ENCODE measurements at regions not wholly inside any gene's neighbourhood (a gene's known extent, or its start where the extent isn't known, plus 50 kb on each side); places are given as distances from the start of the nearest gene placed in this dataset.

DNA sequence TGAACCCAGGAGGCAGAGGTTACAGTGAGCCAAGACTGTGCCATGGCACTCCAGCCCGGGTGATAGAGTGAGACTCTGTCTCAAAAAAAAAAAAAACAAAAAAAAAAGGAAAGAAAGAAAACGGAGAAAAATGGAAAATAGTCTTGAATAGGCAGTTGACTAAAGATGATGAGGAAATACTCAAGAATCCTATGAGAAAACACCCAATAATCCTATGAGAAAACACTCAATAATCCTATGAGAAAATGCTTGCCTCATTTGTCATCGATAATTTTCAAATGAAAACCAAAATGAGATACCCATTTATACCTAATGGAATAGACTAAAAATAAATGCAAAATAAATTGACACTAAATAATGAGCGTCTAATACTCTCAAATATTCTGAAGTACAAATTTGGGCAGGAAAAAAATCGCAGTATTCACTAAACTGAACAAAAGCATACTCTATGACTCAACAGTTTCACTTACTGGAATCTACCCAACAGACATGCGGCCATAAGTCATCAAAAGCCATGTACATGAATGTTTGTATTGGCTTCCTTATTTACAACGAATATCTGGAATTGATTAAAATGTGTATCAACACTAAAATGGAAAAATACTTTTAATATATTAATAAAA, 733.9 kb upstream of the CHRM3 start:
- TF ChIP-seq, protein P1, sequence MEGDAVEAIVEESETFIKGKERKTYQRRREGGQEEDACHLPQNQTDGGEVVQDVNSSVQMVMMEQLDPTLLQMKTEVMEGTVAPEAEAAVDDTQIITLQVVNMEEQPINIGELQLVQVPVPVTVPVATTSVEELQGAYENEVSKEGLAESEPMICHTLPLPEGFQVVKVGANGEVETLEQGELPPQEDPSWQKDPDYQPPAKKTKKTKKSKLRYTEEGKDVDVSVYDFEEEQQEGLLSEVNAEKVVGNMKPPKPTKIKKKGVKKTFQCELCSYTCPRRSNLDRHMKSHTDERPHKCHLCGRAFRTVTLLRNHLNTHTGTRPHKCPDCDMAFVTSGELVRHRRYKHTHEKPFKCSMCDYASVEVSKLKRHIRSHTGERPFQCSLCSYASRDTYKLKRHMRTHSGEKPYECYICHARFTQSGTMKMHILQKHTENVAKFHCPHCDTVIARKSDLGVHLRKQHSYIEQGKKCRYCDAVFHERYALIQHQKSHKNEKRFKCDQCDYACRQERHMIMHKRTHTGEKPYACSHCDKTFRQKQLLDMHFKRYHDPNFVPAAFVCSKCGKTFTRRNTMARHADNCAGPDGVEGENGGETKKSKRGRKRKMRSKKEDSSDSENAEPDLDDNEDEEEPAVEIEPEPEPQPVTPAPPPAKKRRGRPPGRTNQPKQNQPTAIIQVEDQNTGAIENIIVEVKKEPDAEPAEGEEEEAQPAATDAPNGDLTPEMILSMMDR (IDR thresholded peaks at IDR 0.05), result no peak

DNA sequence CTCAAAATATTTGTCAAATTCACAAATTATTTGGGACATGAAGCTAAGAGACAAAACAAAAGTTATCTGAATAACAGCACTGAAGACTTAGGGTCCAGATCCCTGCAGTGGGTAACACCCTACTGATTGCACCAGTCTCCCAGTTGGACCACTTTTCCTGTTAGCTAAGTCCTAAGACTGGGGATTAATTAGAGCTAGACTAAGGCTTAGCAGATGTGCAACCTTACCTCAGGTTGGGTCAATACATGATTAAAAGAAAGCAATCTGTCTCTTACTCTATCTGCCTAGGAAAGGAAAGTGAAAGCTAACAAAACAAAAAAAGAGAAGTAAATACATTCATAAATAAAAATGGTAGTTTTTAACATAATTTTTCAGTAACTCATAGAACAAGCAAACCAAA, 737.2 kb upstream of the CHRM3 start:
- Histone ChIP-seq H3K36me3 (ENCODE audit: low read depth) (no peaks in the 10 kb centered on the region), H3K4me3 (no peak overlapping the region), H3K9me3 (no peaks in the 10 kb centered on the region), H3K4me1 (ENCODE audit: low read depth) (no peaks in the 10 kb centered on the region)
- no peak for DNase-seq
- TF ChIP-seq, protein P1 (IDR thresholded peaks at IDR 0.05), result no peak
- no peak for ATAC-seq
- intact Hi-C loops (cut with DNase I, micrococcal nuclease), result no loop called here

More for the DNA sequence above, 733.9 kb upstream of the CHRM3 start:
- no peak for DNase-seq
- Histone ChIP-seq H3K9me3 (no peaks in the 10 kb centered on the region), H3K4me3 (no peak overlapping the region), H3K4me1 (ENCODE audit: low read depth) (no peaks in the 10 kb centered on the region), H3K36me3 (ENCODE audit: low read depth) (no peaks in the 10 kb centered on the region)
- intact Hi-C loops (cut with DNase I, micrococcal nuclease), result no loop called here
- ATAC-seq, result no peak

DNA sequence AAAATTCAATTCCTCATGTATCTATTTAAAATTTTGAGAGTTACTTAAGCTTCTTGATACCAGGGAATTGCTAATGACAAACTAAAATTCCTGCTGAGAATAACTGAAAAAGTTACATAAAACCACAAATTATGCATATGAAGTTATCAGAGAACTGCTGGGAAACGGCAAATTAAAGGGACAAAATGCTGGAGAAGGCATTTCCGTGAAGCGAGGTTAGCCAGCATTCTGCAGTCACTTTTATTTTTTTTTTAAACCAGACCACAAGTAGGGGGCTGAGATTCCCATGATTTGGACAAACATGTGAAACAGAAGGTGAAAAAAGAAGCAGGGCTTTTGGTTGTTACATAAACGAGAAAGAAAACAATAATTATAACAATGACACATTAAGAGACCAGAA, 737.6 kb upstream of the CHRM3 start:
- intact Hi-C loops (cut with DNase I, micrococcal nuclease), result no loop called here
- ATAC-seq, result no peak
- no peaks in the 10 kb centered on the region for H3K4me1 ChIP-seq (ENCODE audit: low read depth)
- no peak overlapping the region for H3K4me3 ChIP-seq
- H3K9me3 ChIP-seq, result no peaks in the 10 kb centered on the region
- no peak for DNase-seq
- H3K36me3 ChIP-seq (ENCODE audit: low read depth), result no peaks in the 10 kb centered on the region
- TF ChIP-seq, protein P1 (IDR thresholded peaks at IDR 0.05), result no peak

DNA sequence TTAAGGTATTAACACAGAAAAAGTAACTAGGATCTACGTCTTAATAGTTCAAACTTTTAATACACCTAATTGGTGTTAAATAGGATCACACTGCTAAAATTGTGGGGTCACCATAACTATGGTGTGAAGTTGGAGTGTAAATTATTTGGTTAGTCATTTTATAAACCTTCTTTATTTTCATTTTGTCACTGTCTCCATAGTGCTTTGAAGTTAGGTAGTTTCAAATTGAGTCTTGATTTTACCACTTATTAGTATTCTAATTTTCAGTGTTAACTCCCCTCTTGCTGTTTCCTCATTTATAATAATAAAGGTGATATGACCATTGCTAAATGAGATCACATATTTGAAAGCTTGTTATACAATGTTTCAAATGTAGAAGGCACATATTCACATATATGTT, 738.1 kb upstream of the CHRM3 start:
- no peak for ATAC-seq
- H3K4me1 ChIP-seq (ENCODE audit: low read depth), result no peaks in the 10 kb centered on the region
- intact Hi-C loops (cut with DNase I, micrococcal nuclease), result no loop called here
- H3K4me3 ChIP-seq, result no peak overlapping the region
- TF ChIP-seq, protein P1 (IDR thresholded peaks at IDR 0.05), result no peak
- H3K36me3 ChIP-seq (ENCODE audit: low read depth), result no peaks in the 10 kb centered on the region
- DNase-seq, result no peak
- no peaks in the 10 kb centered on the region for H3K9me3 ChIP-seq

DNA sequence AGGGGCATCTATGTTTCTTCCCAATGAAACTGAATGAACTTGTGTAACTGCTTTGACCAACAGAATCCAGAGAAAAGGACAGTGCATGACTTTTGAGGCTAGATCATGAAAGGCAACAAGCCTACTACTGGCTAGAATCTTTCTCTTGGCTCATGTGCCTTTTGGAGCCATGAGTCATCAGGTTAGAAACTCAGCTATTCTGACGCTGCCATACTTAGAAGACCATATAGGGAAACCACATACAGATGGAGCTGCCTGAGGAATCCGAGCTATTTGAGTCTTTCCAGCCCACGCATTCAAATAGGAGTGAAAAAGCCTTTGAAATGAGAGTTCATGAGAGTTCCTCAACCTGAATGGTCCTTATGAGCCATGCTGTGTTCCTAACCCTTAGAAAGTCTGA, 738.5 kb upstream of the CHRM3 start:
- Histone ChIP-seq H3K4me3 (no peak overlapping the region), H3K36me3 (ENCODE audit: low read depth) (no peaks in the 10 kb centered on the region), H3K4me1 (ENCODE audit: low read depth) (no peaks in the 10 kb centered on the region), H3K9me3 (no peaks in the 10 kb centered on the region)
- DNase-seq (no peak), ATAC-seq (no peak)
- intact Hi-C loops (cut with DNase I, micrococcal nuclease), result no loop called here
- TF ChIP-seq, protein P1 (IDR thresholded peaks at IDR 0.05), result no peak

DNA sequence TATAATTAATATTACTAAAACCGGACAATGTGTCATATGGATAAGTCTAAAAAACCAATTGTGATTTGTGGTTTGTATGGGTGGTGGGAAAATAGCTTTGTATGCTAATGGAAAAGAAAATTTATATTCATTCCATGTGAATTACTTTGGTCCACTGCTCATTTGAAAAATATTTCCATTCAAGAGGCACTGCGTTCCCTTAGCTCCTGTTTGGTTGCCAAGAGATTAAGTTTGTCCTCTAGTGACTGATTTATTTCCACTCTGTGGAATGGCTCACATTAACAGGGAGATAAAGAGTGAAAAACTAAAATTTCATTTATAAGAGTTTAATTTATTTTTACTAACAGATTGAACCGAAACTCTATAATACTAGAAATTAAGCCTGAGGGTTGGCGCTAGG, 744.1 kb upstream of the CHRM3 start:
- no peak for DNase-seq
- no peak for ATAC-seq
- Histone ChIP-seq H3K9me3 (no peaks in the 10 kb centered on the region), H3K36me3 (ENCODE audit: low read depth) (no peaks in the 10 kb centered on the region), H3K4me3 (no peak overlapping the region), H3K4me1 (ENCODE audit: low read depth) (no peaks in the 10 kb centered on the region)
- TF ChIP-seq, protein P1 (IDR thresholded peaks at IDR 0.05), result no peak
- intact Hi-C loops (cut with DNase I, micrococcal nuclease), result no loop called here

All from mucosa of descending colon (tissue), 3 donors.